ENCODE measurements at regions not wholly inside any gene's neighbourhood (a gene's known extent, or its start where the extent isn't known, plus 50 kb on each side); places are given as distances from the start of the nearest gene placed in this dataset.

DNA sequence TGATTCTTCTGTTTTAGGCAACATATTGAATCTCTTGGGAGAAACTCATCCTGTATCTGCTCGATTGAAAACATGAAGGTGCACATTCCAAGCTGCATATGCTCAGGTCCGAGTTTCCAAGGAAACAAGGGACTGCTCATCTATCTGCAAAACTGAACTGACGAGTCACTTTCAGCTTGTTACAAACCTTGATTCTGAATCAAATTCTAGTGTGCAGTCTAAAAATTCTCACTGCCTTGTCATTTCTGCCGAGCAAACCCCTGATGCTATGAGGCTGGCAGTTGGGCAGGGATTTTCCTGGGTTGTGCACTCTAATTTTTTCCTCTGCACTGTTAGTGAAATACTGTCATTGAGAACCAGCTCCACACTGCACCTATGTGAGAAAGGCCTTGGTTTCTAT lies 101.3 kb upstream of the ETAA1 start (continued):
- TF ChIP-seq, protein P1, sequence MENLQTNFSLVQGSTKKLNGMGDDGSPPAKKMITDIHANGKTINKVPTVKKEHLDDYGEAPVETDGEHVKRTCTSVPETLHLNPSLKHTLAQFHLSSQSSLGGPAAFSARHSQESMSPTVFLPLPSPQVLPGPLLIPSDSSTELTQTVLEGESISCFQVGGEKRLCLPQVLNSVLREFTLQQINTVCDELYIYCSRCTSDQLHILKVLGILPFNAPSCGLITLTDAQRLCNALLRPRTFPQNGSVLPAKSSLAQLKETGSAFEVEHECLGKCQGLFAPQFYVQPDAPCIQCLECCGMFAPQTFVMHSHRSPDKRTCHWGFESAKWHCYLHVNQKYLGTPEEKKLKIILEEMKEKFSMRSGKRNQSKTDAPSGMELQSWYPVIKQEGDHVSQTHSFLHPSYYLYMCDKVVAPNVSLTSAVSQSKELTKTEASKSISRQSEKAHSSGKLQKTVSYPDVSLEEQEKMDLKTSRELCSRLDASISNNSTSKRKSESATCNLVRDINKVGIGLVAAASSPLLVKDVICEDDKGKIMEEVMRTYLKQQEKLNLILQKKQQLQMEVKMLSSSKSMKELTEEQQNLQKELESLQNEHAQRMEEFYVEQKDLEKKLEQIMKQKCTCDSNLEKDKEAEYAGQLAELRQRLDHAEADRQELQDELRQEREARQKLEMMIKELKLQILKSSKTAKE (IDR thresholded peaks at IDR 0.05; ENCODE audit: low read depth, poor library complexity, severe bottlenecking): no peak
- TF ChIP-seq CHD4 (IDR thresholded peaks at IDR 0.05): no peak
- TF ChIP-seq, protein P2, sequence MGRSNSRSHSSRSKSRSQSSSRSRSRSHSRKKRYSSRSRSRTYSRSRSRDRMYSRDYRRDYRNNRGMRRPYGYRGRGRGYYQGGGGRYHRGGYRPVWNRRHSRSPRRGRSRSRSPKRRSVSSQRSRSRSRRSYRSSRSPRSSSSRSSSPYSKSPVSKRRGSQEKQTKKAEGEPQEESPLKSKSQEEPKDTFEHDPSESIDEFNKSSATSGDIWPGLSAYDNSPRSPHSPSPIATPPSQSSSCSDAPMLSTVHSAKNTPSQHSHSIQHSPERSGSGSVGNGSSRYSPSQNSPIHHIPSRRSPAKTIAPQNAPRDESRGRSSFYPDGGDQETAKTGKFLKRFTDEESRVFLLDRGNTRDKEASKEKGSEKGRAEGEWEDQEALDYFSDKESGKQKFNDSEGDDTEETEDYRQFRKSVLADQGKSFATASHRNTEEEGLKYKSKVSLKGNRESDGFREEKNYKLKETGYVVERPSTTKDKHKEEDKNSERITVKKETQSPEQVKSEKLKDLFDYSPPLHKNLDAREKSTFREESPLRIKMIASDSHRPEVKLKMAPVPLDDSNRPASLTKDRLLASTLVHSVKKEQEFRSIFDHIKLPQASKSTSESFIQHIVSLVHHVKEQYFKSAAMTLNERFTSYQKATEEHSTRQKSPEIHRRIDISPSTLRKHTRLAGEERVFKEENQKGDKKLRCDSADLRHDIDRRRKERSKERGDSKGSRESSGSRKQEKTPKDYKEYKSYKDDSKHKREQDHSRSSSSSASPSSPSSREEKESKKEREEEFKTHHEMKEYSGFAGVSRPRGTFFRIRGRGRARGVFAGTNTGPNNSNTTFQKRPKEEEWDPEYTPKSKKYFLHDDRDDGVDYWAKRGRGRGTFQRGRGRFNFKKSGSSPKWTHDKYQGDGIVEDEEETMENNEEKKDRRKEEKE (IDR thresholded peaks at IDR 0.05): no peak

DNA sequence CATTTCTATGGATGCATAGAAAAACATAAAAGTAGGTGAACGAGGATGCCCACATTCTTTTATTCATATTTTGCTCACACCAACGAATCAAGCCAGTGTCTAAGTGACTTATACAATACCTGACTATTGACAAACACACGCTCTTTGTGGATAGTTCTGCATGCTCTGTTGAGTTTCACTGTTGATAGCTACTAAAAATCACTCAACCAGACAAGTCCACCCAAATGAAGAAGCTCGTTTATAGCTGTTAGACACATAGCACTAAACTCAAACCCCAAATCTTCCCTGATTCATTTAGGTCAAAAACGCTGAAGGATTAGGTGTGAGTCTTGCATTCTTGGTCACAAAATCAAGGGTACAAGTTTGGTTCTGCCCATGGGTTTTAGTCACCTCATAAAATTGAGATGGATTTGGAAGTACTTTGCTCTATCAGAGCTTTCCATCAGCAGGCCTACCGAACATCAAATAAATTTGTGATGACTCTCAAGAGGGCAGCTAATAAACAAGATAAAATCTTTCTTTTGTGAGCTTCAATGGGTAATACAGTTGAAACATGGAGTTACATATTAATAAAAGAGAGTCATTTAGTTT lies 92.7 kb upstream of the ETAA1 start:
- Histone ChIP-seq H3K36me3 (ENCODE audit: control insufficient read depth in 2 of 2, insufficient read depth in 2 of 2, low read length in 1 of 2) (no peaks in the 10 kb centered on the region), H3K79me2 (ENCODE audit: control insufficient read depth, insufficient read depth, low read length) (no peaks in the 10 kb centered on the region), H3K27me3 (replicated peaks in 1 of 2; ENCODE audit: control insufficient read depth in 2 of 2, insufficient read depth in 2 of 2, low read length in 1 of 2) (no peaks in the 10 kb centered on the region; a peak in 1 of 4 replicates), H2AFZ (ENCODE audit: control insufficient read depth, low read depth, low read length) (no peak overlapping the region), H3K4me3 (no peak overlapping the region), H3K4me1 (ENCODE audit: control insufficient read depth, insufficient read depth, low read length) (no peaks in the 10 kb centered on the region), H3K27ac (ENCODE audit: control insufficient read depth, insufficient read depth) (no peak overlapping the region), H3K9ac (ENCODE audit: control insufficient read depth, insufficient read depth, low read length) (no peak overlapping the region), H3K9me3 (replicated peaks; ENCODE audit: control insufficient read depth, insufficient read depth, low read length) (no peaks in the 10 kb centered on the region), H4K20me1 (ENCODE audit: control insufficient read depth, insufficient read depth) (no peaks in the 10 kb centered on the region), H3K4me2 (ENCODE audit: control insufficient read depth, insufficient read depth) (no peak overlapping the region)
- DNase-seq (ENCODE audit: low read depth, low spot score): no peak
- BruUV-seq (replicated peaks): no TSS peak
- ChIA-PET RAD21 (ENCODE audit: unreplicated experiment) (no interaction called here), CTCF (interaction anchor here (0.8 kb wide), 1 partner anchor 14 kb away, joined by 3 read pairs; no protein-coding TSS in a partner anchor), POLR2A (no interaction called here), SMC1A (ENCODE audit: uncharacterized antibody, unreplicated experiment) (no interaction called here)
- no peak for FAIRE-seq
- intact Hi-C loops (cut with micrococcal nuclease; ENCODE audit: unreplicated experiment) (no loop called here), in situ Hi-C loops (cut with MboI) (no loop called here)
- TF ChIP-seq GATAD2B (conservative IDR thresholded peaks at IDR 0.05; ENCODE audit: low read depth) (no peak), IRF4 (IDR thresholded peaks at IDR 0.05; ENCODE audit: low read depth, low read length) (no peak), MYB (IDR thresholded peaks at IDR 0.05; ENCODE audit: borderline replicate concordance, low read depth, low read length) (no peak), JUND (IDR thresholded peaks at IDR 0.05; ENCODE audit: low read depth, low read length) (no peak), GABPA (IDR thresholded peaks at IDR 0.05; ENCODE audit: low read depth) (no peak), IKZF1 (conservative IDR thresholded peaks at IDR 0.05) (no peak), TAF1 (IDR thresholded peaks at IDR 0.05; ENCODE audit: borderline replicate concordance, low read depth, low read length) (no peak), RAD51 (IDR thresholded peaks at IDR 0.05) (no peak), MEF2A (IDR thresholded peaks at IDR 0.05; ENCODE audit: insufficient read depth, low read depth, low read length) (no peak), ZNF274 (IDR thresholded peaks at IDR 0.05; ENCODE audit: insufficient read depth, insufficient read length) (no peak), LARP7 (IDR thresholded peaks at IDR 0.05) (no peak), EED (IDR thresholded peaks at IDR 0.05; ENCODE audit: low read depth) (no peak), NFIC (IDR thresholded peaks at IDR 0.05; ENCODE audit: low read depth, low read length) (no peak)
- TF ChIP-seq, protein P3, sequence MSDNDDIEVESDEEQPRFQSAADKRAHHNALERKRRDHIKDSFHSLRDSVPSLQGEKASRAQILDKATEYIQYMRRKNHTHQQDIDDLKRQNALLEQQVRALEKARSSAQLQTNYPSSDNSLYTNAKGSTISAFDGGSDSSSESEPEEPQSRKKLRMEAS (IDR thresholded peaks at IDR 0.05; ENCODE audit: low read depth, low read length): no peak
- TF ChIP-seq, protein P4, sequence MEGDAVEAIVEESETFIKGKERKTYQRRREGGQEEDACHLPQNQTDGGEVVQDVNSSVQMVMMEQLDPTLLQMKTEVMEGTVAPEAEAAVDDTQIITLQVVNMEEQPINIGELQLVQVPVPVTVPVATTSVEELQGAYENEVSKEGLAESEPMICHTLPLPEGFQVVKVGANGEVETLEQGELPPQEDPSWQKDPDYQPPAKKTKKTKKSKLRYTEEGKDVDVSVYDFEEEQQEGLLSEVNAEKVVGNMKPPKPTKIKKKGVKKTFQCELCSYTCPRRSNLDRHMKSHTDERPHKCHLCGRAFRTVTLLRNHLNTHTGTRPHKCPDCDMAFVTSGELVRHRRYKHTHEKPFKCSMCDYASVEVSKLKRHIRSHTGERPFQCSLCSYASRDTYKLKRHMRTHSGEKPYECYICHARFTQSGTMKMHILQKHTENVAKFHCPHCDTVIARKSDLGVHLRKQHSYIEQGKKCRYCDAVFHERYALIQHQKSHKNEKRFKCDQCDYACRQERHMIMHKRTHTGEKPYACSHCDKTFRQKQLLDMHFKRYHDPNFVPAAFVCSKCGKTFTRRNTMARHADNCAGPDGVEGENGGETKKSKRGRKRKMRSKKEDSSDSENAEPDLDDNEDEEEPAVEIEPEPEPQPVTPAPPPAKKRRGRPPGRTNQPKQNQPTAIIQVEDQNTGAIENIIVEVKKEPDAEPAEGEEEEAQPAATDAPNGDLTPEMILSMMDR (IDR thresholded peaks at IDR 0.05 in 2 of 3, conservative IDR thresholded peaks at IDR 0.05 in 1 of 3; ENCODE audit: control insufficient read depth in 2 of 3, extremely low read depth in 1 of 3, insufficient read depth in 1 of 3, low read depth in 3 of 3, low read length in 3 of 3): no peak
- ATAC-seq: no peak
- WGBS (ENCODE audit: insufficient coverage, insufficient replicate concordance, low lambda C conversion rate, missing lambda C conversion rate): 31% methylated on average over 6 of the region's 6 CpGs

Data from GM12878 (cell line).